Endothelial cell of umbilical vein (primary cell): ENCODE measurements at regions not wholly inside any gene's neighbourhood (a gene's known extent, or its start where the extent isn't known, plus 50 kb on each side); places are given as distances from the start of the nearest gene placed in this dataset.

ENCODE experiments used
- BruUV-seq: library from RNA; stranded (reverse); fragments of 400-500 nt; replicated peaks from 2 replicates; lab custom pipeline; 2021; lab: Mats Ljungman, UMichigan
- CTCF ChIA-PET: fragments of 300-600, 350-600 bp; sonication (Branson Sonifier 250); formaldehyde crosslinking; loops from one replicate; lab custom pipeline; 2021; ENCODE audit warnings: antibody characterized with exemption, inconsistent platforms; lab: Charles Lee
- POLR2A ChIA-PET: fragments of 300-600, 350-600 bp; sonication (Branson Sonifier 250); formaldehyde crosslinking; loops from one replicate; lab custom pipeline; 2021; ENCODE audit warnings: antibody characterized with exemption, inconsistent platforms; lab: Charles Lee
- DNase-seq: peaks from one replicate; pipeline ENCODE4 v3.0.0-alpha.2; 2011; ENCODE audit warnings: low read depth, low spot score
- FAIRE-seq: peaks from 2 replicates; lab custom pipeline; 2011; peaks lifted over from hg19 to GRCh38; lab: Jason Lieb, UNC
- H2AFZ ChIP-seq: 2 replicates; pipeline ENCODE4 v1.6.0; 2012; ENCODE audit warnings: low read depth, low read length, control low read depth, inconsistent platforms
- H3K27ac ChIP-seq: 2 replicates; pipeline ENCODE4 v1.5.1; 2011; ENCODE audit warnings: low read depth, mild to moderate bottlenecking, control low read depth, low read length, moderate library complexity; ENCODE audit not compliant: insufficient read depth
- H3K27me3 ChIP-seq, 2 experiments: 2 replicates each; pipeline versions ENCODE4 v1.6.0 to v1.6.1; 2011; ENCODE audit warnings: low read length in 2 of 2, mixed read lengths in 1 of 2; ENCODE audit not compliant: control insufficient read depth in 2 of 2, insufficient read depth in 2 of 2
- H3K36me3 ChIP-seq, 2 experiments: 2 replicates in 1 of 2; 3 replicates in 1 of 2; pipeline ENCODE4 v1.5.1; 2011; ENCODE audit warnings: low read length in 2 of 2, mild to moderate bottlenecking in 1 of 2, moderate library complexity in 1 of 2; ENCODE audit not compliant: control insufficient read depth in 2 of 2, insufficient read depth in 2 of 2; ENCODE audit errors: extremely low read depth in 1 of 2
- H3K4me1 ChIP-seq: 3 replicates; pipeline ENCODE4 v1.5.1; 2011; ENCODE audit warnings: mild to moderate bottlenecking, low read length; ENCODE audit not compliant: control insufficient read depth, insufficient read depth; ENCODE audit errors: extremely low read depth
- H3K4me2 ChIP-seq: 2 replicates; pipeline ENCODE4 v1.6.1; 2011; ENCODE audit warnings: low read length, control low read depth, mixed read lengths; ENCODE audit not compliant: insufficient read depth
- H3K4me3 ChIP-seq, 3 experiments: fragments of 200-600 bp in 1 of 3; sonication (generic), shearing (Covaris generic) in 1 of 3; replicated peaks in 1 of 3; 2 replicates each; pipeline ENCODE4 v1.5.1; 2011 to 2016; ENCODE audit warnings: control low read depth in 3 of 3, low read length in 3 of 3, mild to moderate bottlenecking in 2 of 3, inconsistent platforms in 1 of 3, low read depth in 1 of 3, moderate library complexity in 1 of 3; ENCODE audit not compliant: insufficient read depth in 1 of 3
- H3K79me2 ChIP-seq: 2 replicates; pipeline ENCODE4 v1.6.0; 2012; ENCODE audit warnings: low read length, inconsistent platforms; ENCODE audit not compliant: control insufficient read depth, insufficient read depth
- H3K9ac ChIP-seq: replicated peaks from 2 replicates; pipeline ENCODE3; 2011; ENCODE audit warnings: low read length, control low read depth; ENCODE audit not compliant: insufficient read depth; ENCODE audit errors: extremely low read depth
- H3K9me1 ChIP-seq: replicated peaks from 3 replicates; pipeline ENCODE4 v1.6.0; 2011; ENCODE audit warnings: mild to moderate bottlenecking, low read length; ENCODE audit not compliant: control insufficient read depth, insufficient read depth; ENCODE audit errors: extremely low read depth
- H3K9me3 ChIP-seq: replicated peaks from 2 replicates; pipeline ENCODE4 v1.5.1; 2012; ENCODE audit warnings: low read length, inconsistent platforms; ENCODE audit not compliant: control insufficient read depth, insufficient read depth
- H4K20me1 ChIP-seq: replicated peaks from 2 replicates; pipeline ENCODE3; 2011; ENCODE audit warnings: mild to moderate bottlenecking, low read length; ENCODE audit not compliant: control insufficient read depth, insufficient read depth; ENCODE audit errors: extremely low read depth
- CTCF ChIP-seq, 2 donors: IDR thresholded peaks; 1 replicate in 1 of 2; 2 replicates in 1 of 2; pipeline ENCODE4 v1.5.1; 2011; ENCODE audit warnings: low read length in 2 of 2, mild to moderate bottlenecking in 2 of 2, moderate library complexity in 2 of 2, control low read depth in 1 of 2, inconsistent platforms in 1 of 2, low read depth in 1 of 2; ENCODE audit not compliant: insufficient read depth in 1 of 2; ENCODE audit errors: extremely low read depth in 1 of 2
- EZH2 ChIP-seq: IDR thresholded peaks from 2 replicates; pipeline ENCODE4 v1.6.1; 2012; ENCODE audit warnings: borderline replicate concordance, low read depth, mild to moderate bottlenecking, moderate library complexity, low read length, inconsistent platforms; ENCODE audit not compliant: severe bottlenecking
- FOS ChIP-seq: IDR thresholded peaks from 2 replicates; pipeline ENCODE4 v1.6.1; 2011; ENCODE audit warnings: mild to moderate bottlenecking, low read length, moderate library complexity, borderline replicate concordance; ENCODE audit not compliant: insufficient read depth
- GATA2 ChIP-seq: IDR thresholded peaks from 2 replicates; pipeline ENCODE4 v1.7.0; 2011; ENCODE audit warnings: low read depth, mild to moderate bottlenecking, moderate library complexity, mixed read lengths, low read length; ENCODE audit not compliant: insufficient read length, insufficient read depth
- JUN ChIP-seq: IDR thresholded peaks from 2 replicates; pipeline ENCODE4 v1.6.1; 2011; ENCODE audit warnings: borderline replicate concordance, low read depth; ENCODE audit not compliant: insufficient read length, insufficient read depth
- MAX ChIP-seq: IDR thresholded peaks from 2 replicates; pipeline ENCODE4 v1.6.1; 2011; ENCODE audit not compliant: insufficient read depth, insufficient read length
- MYC ChIP-seq: IDR thresholded peaks from one replicate; pipeline ENCODE4 v1.6.1; 2011; ENCODE audit warnings: mild to moderate bottlenecking, low read depth, low read length
- POLR2A ChIP-seq: IDR thresholded peaks from 2 replicates; pipeline ENCODE4 v1.6.1; 2012; ENCODE audit warnings: low read depth, mild to moderate bottlenecking, control low read depth, low read length
- POLR2AphosphoS5 ChIP-seq: IDR thresholded peaks from 2 replicates; pipeline ENCODE4 v1.6.1; 2012; ENCODE audit warnings: low read depth, mild to moderate bottlenecking, control low read depth, low read length, moderate library complexity; ENCODE audit not compliant: insufficient read depth
- dilution Hi-C: fragments of 300-500 bp; cut with MboI; formaldehyde crosslinking; loops from one replicate; pipeline ENCODE4 v1.15.0; 2019; ENCODE audit warnings: low sequenced_read_pairs; ENCODE audit not compliant: extremely low pct_ligation_motif_present
- intact Hi-C: fragments of 100-400 bp; cut with micrococcal nuclease; formaldehyde crosslinking; loops from one replicate; pipeline ENCODE4 v1.10.0; 2022

- TF ChIP-seq FOS (no peak), CTCF (IDR thresholded peaks at IDR 0.05; ENCODE audit: extremely low read depth in 1 of 2, insufficient read depth in 1 of 2, low read depth in 1 of 2, low read length in 2 of 2) (no peak), POLR2A (no peak), JUN (no peak), GATA2 (no peak), POLR2AphosphoS5 (no peak), EZH2 (no peak), MYC (no peak), MAX (no peak)
- no TSS peak for BruUV-seq
Measured at GRCh38 chr12:60034147-60034546, 438.3 kb downstream of the SLC16A7 start.

More at GRCh38 chr12:60034147-60034546, 438.3 kb downstream of the SLC16A7 start:
- H3K36me3 ChIP-seq, result no peaks in the 10 kb centered on the region
- no peaks in the 10 kb centered on the region for H4K20me1 ChIP-seq
- DNase-seq (no peak), FAIRE-seq (no peak)
- H3K4me3 ChIP-seq, result no peak overlapping the region
- intact Hi-C loops (no loop called here), dilution Hi-C loops (no loop called here)
- H3K27ac ChIP-seq, result no peak overlapping the region
- H3K27me3 ChIP-seq, result no peaks in the 10 kb centered on the region
- CTCF ChIA-PET, result no interaction called here
- H3K79me2 ChIP-seq, result no peaks in the 10 kb centered on the region
- POLR2A ChIA-PET, result no interaction called here
- H3K4me1 ChIP-seq, result peaks cover 20% of the 10 kb centered on the region
- H3K9me3 ChIP-seq, result no peaks in the 10 kb centered on the region
- no peak overlapping the region for H3K9ac ChIP-seq
- no peak overlapping the region for H2AFZ ChIP-seq
- H3K4me2 ChIP-seq, result no peak overlapping the region
- H3K9me1 ChIP-seq, result no peaks in the 10 kb centered on the region
